VCaP (cell line): ENCODE measurements at regions not wholly inside any gene's neighbourhood (a gene's known extent, or its start where the extent isn't known, plus 50 kb on each side); places are given as distances from the start of the nearest gene placed in this dataset.
A peak's percentile ranks its signal among the peaks of the same experiment; 100 is the strongest.

ENCODE experiments used
- H3K27ac ChIP-seq: fragments of 450-650 bp; 2 replicates; pipeline ENCODE4 v1.5.1; 2017
- CTCF ChIP-seq: fragments of 450-650 bp; conservative IDR thresholded peaks from 2 replicates; pipeline ENCODE4 v1.5.1; 2017; ENCODE audit warnings: mild to moderate bottlenecking, moderate library complexity

- TF ChIP-seq CTCF: no peak
- no peak overlapping the region for H3K27ac ChIP-seq
These were observed 168.0 kb downstream of the DKK1 start for GRCh38 chr10:52481986-52482555.

- TF ChIP-seq CTCF: no peak
- no peak overlapping the region for H3K27ac ChIP-seq
These were observed 169.5 kb downstream of the DKK1 start for GRCh38 chr10:52483587-52483986.

- TF ChIP-seq CTCF: no peak
- H3K27ac ChIP-seq: no peak overlapping the region
These were observed 170.4 kb downstream of the DKK1 start for GRCh38 chr10:52484206-52485065.

- no peak for TF ChIP-seq CTCF
- no peak overlapping the region for H3K27ac ChIP-seq
These were observed 171.4 kb downstream of the DKK1 start for GRCh38 chr10:52485462-52485861.

- H3K27ac ChIP-seq: no peak overlapping the region
- no peak for TF ChIP-seq CTCF
These were observed 172.9 kb downstream of the DKK1 start for GRCh38 chr10:52486840-52487611.

- TF ChIP-seq CTCF: peak; percentile 74
- H3K27ac ChIP-seq: no peak overlapping the region
These were observed 174.8 kb downstream of the DKK1 start for GRCh38 chr10:52488606-52489485.
